ENCODE measurements at regions not wholly inside any gene's neighbourhood (a gene's known extent, or its start where the extent isn't known, plus 50 kb on each side); places are given as distances from the start of the nearest gene placed in this dataset.
"Not testable (repeated sequence)": the region's sequence is repeated elsewhere in the genome, so short reads cannot be mapped to it uniquely, and the experiment has no call there.

- peaks cover 11% of the 10 kb centered on the region for H3K4me1 ChIP-seq (ENCODE audit: control insufficient read depth, low read length)
- not testable (repeated sequence) for H3F3A ChIP-seq (ENCODE audit: control insufficient read depth, insufficient read depth); H3K4me2 ChIP-seq (ENCODE audit: low read length); H3K4me3 ChIP-seq (ENCODE audit: low read length); H3K79me2 ChIP-seq (ENCODE audit: control insufficient read depth, low read length); H3K36me3 ChIP-seq (ENCODE audit: control insufficient read depth, low read length); H3K27ac ChIP-seq (ENCODE audit: low read depth, low read length); H3K9me2 ChIP-seq (replicated peaks; ENCODE audit: control insufficient read depth, low read length); H4K20me1 ChIP-seq (ENCODE audit: control insufficient read depth, insufficient read depth, low read depth, low read length); H3K9me3 ChIP-seq (ENCODE audit: control insufficient read depth, insufficient read depth, low read length); H3K27me3 ChIP-seq (ENCODE audit: control insufficient read depth, low read length)
Observed at GRCh38 chr2:111532682-111533556, 351.1 kb downstream of the ANAPC1 start.

- H3K9me3 ChIP-seq (ENCODE audit: control insufficient read depth, insufficient read depth, low read length); H4K20me1 ChIP-seq (ENCODE audit: control insufficient read depth, insufficient read depth, low read depth, low read length); H3K9me2 ChIP-seq (replicated peaks; ENCODE audit: control insufficient read depth, low read length); H3K79me2 ChIP-seq (ENCODE audit: control insufficient read depth, low read length); H3K27me3 ChIP-seq (ENCODE audit: control insufficient read depth, low read length); H3K4me3 ChIP-seq (ENCODE audit: low read length); H3K4me2 ChIP-seq (ENCODE audit: low read length); H3K36me3 ChIP-seq (ENCODE audit: control insufficient read depth, low read length); H3F3A ChIP-seq (ENCODE audit: control insufficient read depth, insufficient read depth); H3K27ac ChIP-seq (ENCODE audit: low read depth, low read length): not testable (repeated sequence)
- H3K4me1 ChIP-seq (ENCODE audit: control insufficient read depth, low read length) = peaks cover 11% of the 10 kb centered on the region
Observed at GRCh38 chr2:111533557-111534247, 350.3 kb downstream of the ANAPC1 start.

- Histone ChIP-seq H3K27me3 (ENCODE audit: control insufficient read depth, low read length) (no peaks in the 10 kb centered on the region; the same call in 1 of the 2 replicates), H3K27ac (ENCODE audit: low read depth, low read length) (no peak overlapping the region), H3K4me1 (ENCODE audit: control insufficient read depth, low read length) (peaks cover 11% of the 10 kb centered on the region), H3K4me3 (ENCODE audit: low read length) (no peak overlapping the region), H4K20me1 (ENCODE audit: control insufficient read depth, insufficient read depth, low read depth, low read length) (no peaks in the 10 kb centered on the region), H3K9me2 (replicated peaks; ENCODE audit: control insufficient read depth, low read length) (no peaks in the 10 kb centered on the region), H3F3A (ENCODE audit: control insufficient read depth, insufficient read depth) (no peaks in the 10 kb centered on the region), H3K79me2 (ENCODE audit: control insufficient read depth, low read length) (no peaks in the 10 kb centered on the region), H3K36me3 (ENCODE audit: control insufficient read depth, low read length) (no peaks in the 10 kb centered on the region), H3K4me2 (ENCODE audit: low read length) (peak overlapping the region; percentile 12; the same call in 1 of the 2 replicates), H3K9me3 (ENCODE audit: control insufficient read depth, insufficient read depth, low read length) (no peaks in the 10 kb centered on the region)
- TF ChIP-seq EZH2phosphoT487 (IDR thresholded peaks at IDR 0.05; ENCODE audit: borderline replicate concordance, low read length) (no peak), CTCF (IDR thresholded peaks at IDR 0.05; ENCODE audit: low read depth, low read length, poor library complexity, severe bottlenecking) (no peak)
Observed at GRCh38 chr2:111534910-111535352, 349.1 kb downstream of the ANAPC1 start.

- no peaks in the 10 kb centered on the region; the same call in 1 of the 2 replicates for H3K27me3 ChIP-seq (ENCODE audit: control insufficient read depth, low read length)
- peak overlapping the region; percentile 12; the same call in 1 of the 2 replicates for H3K4me2 ChIP-seq (ENCODE audit: low read length)
- no peaks in the 10 kb centered on the region for H3F3A ChIP-seq (ENCODE audit: control insufficient read depth, insufficient read depth)
- no peaks in the 10 kb centered on the region for H4K20me1 ChIP-seq (ENCODE audit: control insufficient read depth, insufficient read depth, low read depth, low read length)
- H3K4me3 ChIP-seq (ENCODE audit: low read length) = no peak overlapping the region
- H3K79me2 ChIP-seq (ENCODE audit: control insufficient read depth, low read length) = no peaks in the 10 kb centered on the region
- H3K27ac ChIP-seq (ENCODE audit: low read depth, low read length) = no peak overlapping the region
- H3K9me2 ChIP-seq (replicated peaks; ENCODE audit: control insufficient read depth, low read length) = no peaks in the 10 kb centered on the region
- no peaks in the 10 kb centered on the region for H3K36me3 ChIP-seq (ENCODE audit: control insufficient read depth, low read length)
- H3K9me3 ChIP-seq (ENCODE audit: control insufficient read depth, insufficient read depth, low read length) = no peaks in the 10 kb centered on the region
- peaks cover 11% of the 10 kb centered on the region for H3K4me1 ChIP-seq (ENCODE audit: control insufficient read depth, low read length)
- TF ChIP-seq CTCF (IDR thresholded peaks at IDR 0.05; ENCODE audit: low read depth, low read length, poor library complexity, severe bottlenecking) = no peak
- no peak for TF ChIP-seq EZH2phosphoT487 (IDR thresholded peaks at IDR 0.05; ENCODE audit: borderline replicate concordance, low read length)
Observed at GRCh38 chr2:111535404-111535803, 348.6 kb downstream of the ANAPC1 start.

Data from DOHH2 (cell line).